ENCODE measurements at regions not wholly inside any gene's neighbourhood (a gene's known extent, or its start where the extent isn't known, plus 50 kb on each side); places are given as distances from the start of the nearest gene placed in this dataset.

DNA sequence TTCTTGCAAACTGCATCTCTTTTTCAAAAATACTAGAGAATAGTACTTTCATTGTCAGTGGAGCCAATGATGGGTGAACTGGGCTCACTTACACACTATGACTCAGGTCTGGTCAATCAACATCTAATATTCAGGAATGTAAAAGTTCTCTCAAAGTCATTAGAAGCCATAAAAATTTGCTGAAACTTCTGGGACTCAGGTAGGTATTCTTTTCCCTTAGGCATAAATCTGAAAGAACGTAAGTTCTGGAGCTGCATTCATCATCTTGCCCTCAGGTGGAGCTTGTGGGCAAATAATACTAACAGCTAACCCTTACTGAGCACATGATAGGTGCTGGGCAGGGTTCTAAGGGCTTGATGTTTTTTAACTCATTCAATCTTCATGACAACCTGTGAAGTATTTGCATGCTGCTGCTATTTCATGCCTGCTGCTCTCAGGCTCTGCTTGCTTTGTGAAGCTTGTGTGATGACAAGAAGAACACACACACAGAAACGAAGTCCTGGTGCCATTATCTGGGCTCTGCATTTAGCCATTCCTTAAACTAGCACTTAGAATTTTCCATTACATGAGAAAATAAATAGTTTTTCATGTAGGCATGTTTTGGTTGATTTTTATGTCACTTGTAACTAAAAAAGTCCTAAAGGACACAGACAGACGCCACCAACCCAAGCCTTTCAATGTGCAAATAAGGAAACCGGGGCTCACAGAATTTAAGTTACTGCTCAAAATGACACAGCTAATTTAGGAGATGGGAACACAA, 394.2 kb upstream of the LYPLAL1 start:
- DNase-seq, result no peak

DNA sequence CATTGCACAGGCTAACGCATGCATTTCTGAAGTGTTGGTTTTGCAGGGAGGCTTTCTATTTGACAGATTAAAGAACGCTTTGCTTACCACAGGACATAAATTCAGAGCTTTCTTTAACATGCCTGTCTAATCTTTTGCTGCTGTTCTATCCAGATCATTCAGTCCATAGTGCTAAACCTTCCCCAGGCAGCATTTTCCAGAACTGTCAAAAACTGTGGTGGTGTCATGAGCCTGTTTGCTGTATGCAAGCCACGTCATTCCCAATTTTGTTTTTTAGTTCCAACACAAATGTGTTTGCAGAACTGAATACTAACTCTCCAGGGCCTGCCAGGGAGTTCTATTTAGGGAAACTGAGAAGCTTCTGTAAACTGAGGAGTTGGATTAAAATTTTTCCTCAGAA, 390.5 kb upstream of the LYPLAL1 start:
- DNase-seq, result no peak

GRCh38 chr1:218783916-218784315, 389.8 kb upstream of the LYPLAL1 start:
- DNase-seq, result no peak

GRCh38 chr1:218785928-218786327, 387.8 kb upstream of the LYPLAL1 start:
- no peak for DNase-seq

- no peak for DNase-seq
Measured at GRCh38 chr1:218787826-218788225, 385.9 kb upstream of the LYPLAL1 start.

GRCh38 chr1:218796773-218797172, 376.9 kb upstream of the LYPLAL1 start:
- DNase-seq, result no peak

DNA sequence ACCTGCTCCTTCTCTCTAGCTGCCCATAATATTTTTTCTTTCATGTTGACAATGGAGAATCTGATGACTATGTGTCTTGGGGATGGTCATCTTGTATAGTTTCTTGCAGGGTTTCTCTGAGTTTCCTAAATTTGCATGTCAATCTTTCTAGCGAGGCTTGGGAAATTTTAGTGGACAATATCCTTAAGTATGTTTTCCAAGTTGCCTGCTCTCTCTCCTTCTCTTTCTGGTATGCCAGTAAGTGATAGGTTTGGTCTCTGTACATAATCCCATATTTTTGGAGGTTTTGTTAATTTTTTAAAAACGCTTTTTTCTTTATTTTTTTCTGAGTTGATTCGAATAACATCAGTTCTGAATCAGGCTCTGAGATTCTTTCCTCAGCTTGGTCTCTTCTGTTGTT, 370.9 kb upstream of the LYPLAL1 start:
- no peak for DNase-seq

DNA sequence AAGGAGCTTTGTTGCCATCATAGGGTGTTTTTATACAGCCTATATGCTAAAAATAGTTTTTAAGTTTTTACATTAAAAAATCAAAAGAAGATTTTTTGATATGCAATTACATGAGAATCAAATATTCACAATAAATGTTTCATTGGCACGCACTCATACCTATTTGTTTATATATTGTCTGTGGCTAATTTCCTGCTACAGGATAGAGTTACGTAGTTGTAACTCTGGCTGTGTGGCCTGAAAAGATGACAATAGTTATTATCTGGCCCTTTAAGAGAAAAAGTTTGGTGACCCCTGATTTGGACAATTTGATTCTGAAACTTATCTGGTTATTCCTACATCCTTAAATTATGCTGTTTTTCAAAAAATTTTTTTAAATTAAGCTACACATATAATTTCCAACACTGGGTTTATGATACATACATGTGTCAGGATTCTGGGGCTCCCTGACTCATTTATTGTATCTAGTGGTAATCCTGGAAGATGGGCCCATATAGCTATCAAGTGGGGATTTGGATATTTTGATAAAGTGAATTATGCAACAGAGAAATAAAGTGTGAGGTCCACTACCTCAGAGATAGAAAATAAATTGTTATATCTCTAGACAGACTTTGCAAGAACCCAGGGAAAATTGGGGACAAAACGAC, 370.2 kb upstream of the LYPLAL1 start:
- DNase-seq, result no peak

- DNase-seq, result no peak
Measured at GRCh38 chr1:218804014-218804785, 369.5 kb upstream of the LYPLAL1 start.

DNA sequence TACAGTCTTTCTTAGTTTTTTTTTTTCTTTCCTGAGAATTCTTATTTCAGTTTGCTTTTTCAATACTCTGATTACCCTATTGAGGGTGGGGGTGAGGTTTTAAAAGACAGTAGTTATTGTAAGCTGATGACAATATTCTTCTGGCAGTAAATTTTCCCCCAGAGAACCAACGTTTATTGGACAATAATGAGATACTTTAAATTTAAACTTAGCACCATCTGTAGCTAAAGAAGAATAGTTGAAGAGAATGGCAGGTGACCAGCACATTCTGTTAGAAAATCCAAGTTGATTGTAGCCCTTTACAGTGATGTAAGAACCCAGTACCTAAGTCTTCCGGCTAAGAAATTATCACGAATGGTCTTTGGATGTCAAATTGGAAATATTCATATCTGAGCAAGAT, 364.6 kb upstream of the LYPLAL1 start:
- no peak for DNase-seq

- no peak for DNase-seq
Measured at GRCh38 chr1:218809625-218810024, 364.1 kb upstream of the LYPLAL1 start.

GRCh38 chr1:218810306-218810705, 363.4 kb upstream of the LYPLAL1 start:
- no peak for DNase-seq

- no peak for DNase-seq
Measured at GRCh38 chr1:218811497-218811896, 362.2 kb upstream of the LYPLAL1 start.

GRCh38 chr1:218812360-218812759, 361.3 kb upstream of the LYPLAL1 start:
- DNase-seq, result no peak

DNA sequence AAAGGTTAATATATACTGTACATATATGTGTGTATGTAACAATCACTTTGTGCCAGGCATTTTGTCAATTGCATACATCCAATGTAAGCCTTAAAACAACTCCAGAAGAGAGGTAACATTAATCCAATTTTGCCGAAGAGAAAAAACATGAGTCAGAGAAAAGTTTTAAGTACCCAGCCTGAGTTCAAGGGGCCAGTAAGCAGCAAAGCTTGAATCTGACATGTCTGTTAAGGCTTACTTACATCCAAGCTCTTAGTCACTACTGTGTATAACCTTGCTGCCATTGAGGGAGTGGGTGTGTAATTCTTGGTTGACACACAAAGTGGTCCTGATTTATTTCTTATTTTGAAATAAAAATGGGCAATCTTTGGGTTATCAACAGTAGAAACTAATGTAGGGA, 360.4 kb upstream of the LYPLAL1 start:
- no peak for DNase-seq

- no peak for DNase-seq
Measured at GRCh38 chr1:218815076-218815475, 358.6 kb upstream of the LYPLAL1 start.

DNA sequence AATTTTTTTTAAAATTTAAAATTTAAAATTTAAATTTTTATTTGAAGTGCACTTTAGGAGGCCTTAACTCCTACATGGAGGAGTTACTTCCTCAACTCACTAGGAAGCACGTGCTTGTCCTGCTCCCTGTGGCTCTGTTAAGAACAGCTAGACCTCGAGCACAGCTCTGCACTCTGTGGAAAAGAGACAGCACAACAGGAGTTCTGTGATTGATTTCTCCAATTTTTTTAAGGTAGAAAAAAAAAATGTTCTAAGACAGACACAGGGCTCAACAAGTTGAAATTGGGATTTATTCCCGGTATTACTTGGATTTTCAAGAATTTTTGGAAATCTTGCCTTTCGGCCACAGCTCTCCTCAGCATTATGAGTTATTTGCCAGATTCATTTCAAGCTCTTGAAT, 356.6 kb upstream of the LYPLAL1 start:
- DNase-seq, result no peak

- no peak for DNase-seq
Measured at GRCh38 chr1:218817691-218818465, 355.8 kb upstream of the LYPLAL1 start.

DNA sequence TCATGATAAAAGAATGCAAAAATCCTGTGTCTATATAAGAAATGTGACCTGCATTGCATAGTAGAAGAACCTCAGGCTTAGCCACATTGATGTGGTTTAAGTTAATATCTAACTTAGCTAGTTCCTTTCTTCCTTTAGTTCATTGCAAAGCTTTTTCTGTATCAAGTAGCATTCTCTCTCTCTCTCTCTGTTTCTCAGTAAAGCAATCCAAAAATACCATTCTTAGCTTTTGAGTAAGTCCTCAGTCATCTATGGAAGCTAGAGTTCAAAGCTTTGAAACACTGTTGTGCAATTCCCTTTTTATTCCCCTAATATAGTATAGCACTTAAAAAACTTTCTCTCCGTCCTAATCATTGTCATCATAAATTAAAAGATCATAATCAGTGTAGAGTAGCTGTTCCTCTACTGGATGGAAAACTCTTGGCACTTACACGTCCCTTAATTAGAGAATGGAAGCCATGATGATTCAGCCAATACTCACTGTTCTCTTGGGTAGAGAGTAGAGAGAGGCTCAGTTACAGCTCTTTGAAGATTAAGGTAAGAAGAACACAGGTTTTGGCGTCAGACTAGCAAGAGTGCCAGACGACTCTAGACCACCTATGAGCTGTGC, 350.3 kb upstream of the LYPLAL1 start:
- DNase-seq, result no peak

DNA sequence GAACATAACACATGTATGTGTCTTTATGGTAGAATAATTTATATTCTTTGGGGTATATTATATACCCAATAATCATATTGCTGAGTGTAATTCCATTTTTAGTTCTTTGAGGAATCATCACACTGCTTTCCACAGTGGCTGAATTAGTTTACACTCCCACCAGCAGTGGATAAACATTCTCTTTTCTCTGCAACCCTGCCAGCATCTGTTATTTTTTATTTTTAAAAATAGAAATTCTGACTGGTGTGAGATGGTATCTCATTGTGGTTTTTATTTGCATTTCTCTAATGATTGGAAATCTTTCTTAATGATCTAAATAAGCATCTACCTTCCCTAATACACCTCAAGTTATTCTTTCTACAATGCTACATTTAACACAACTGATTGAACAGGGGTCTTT, 346.2 kb upstream of the LYPLAL1 start:
- no peak for DNase-seq

DNA sequence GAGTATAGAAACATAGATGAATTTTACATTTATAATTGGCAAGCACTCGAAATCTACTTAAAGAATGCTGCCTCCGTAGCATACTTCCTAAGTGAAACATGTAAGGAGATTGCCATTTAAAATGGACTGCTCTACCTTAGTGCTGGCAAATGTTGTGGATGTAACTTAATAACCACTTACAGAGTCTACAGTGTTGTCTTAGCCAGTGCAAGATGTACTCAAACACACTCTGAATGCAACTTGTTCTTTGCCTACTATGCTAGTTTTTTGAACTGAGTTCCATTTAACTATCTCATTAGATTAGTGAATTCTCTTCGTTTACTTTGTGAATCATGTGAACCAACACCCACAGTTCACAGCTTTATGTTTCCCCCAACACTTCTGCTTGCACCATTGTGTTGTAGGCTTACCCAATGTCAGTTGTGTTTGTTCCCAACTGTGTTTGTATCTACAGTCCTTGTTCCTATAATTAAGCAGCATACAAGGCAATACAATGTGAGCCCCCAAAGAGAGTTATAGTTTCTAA, 345.5 kb upstream of the LYPLAL1 start:
- DNase-seq, result no peak

DNA sequence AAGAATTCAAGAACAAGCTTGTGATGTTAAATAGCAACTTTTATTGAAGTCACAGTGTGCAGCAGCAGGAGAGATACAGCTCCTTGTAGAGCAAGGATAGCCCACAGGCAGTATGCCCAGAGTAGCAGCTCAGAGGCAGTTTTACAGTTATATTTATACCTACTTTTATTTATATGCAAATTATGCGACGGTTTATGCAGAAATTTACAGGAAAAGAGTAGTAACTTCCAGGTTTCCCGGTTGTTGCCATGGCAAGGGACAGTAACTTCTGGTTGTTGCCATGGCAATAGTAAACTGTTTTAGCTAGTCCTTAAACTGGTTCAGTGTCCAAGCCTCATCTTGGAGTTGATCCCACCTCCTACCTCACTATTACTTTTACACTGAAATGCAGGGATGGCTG, 344.6 kb upstream of the LYPLAL1 start:
- no peak for DNase-seq

DNA sequence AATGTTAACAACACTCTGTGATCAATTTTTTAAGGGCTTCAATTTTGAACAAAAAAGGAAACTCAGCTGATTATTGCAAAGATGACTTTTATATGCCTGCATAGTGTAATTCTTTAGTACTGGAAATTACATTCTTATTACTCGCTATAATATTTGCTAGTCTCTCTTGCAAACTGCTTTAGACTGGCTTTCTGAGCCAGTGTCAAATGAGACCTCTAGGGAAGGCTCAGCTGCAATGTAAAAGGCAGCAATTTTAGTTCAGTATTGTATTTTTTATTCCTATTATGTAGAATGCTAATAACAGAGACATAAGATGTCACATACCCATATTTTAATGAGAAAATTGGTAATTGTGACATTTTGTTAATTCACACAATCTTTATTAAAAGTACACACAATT, 338.1 kb upstream of the LYPLAL1 start:
- no peak for DNase-seq

Measured in SIG-M5 (cell line).